NB4 (cell line): ENCODE measurements at regions not wholly inside any gene's neighbourhood (a gene's known extent, or its start where the extent isn't known, plus 50 kb on each side); places are given as distances from the start of the nearest gene placed in this dataset.

Experiments used
- CTCF ChIP-seq: IDR thresholded peaks from one replicate; pipeline ENCODE4 v1.5.1; 2012; ENCODE audit warnings: low read depth, low read length
- MAX ChIP-seq: IDR thresholded peaks from 2 replicates; pipeline ENCODE4 v1.6.1; 2011; ENCODE audit warnings: low read depth, low read length
- POLR2A ChIP-seq: IDR thresholded peaks from 2 replicates; pipeline ENCODE4 v1.6.1; 2011; ENCODE audit warnings: mild to moderate bottlenecking; ENCODE audit not compliant: insufficient read length; ENCODE audit errors: extremely low read depth

GRCh38 chr2:3134026-3134571 is 243.5 kb downstream of the EIPR1 start:
- TF ChIP-seq CTCF: no peak
- TF ChIP-seq POLR2A: no peak
- no peak for TF ChIP-seq MAX
